ENCODE measurements at regions not wholly inside any gene's neighbourhood (a gene's known extent, or its start where the extent isn't known, plus 50 kb on each side); places are given as distances from the start of the nearest gene placed in this dataset.

DNA sequence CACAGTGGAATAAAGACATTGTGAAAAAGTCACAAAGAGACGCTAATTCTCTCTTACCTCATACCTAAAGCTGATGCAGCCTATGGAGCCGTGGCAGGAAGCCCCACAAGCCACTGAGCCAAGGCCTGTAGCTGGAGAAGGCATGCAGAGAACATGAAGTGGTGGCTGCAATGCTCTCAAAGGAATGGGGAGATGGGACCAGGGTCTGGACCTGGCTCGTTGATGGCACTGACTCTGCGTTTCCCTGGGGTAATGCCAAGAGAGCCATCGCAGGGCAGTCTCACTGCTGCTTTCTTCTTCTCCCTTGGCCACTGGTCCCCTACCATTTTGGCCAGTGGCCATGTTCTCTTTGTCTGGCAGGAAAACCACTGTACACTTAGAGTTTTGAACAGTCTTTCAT is 329.9 kb upstream of the ZMIZ1 start:
- ChIA-PET CTCF (interaction anchor here (1.0 to 1.4 kb wide), 2 partner anchors 8 to 113 kb away, joined by 3 to 4 read pairs; no protein-coding TSS in a partner anchor), POLR2A (no interaction called here)
- no peak for TF ChIP-seq CTCF (IDR thresholded peaks at IDR 0.05; ENCODE audit: control extremely low read depth, extremely low read depth, low read depth, missing control alignments)
- no peak for DNase-seq (ENCODE audit: extremely low spot score)

DNA sequence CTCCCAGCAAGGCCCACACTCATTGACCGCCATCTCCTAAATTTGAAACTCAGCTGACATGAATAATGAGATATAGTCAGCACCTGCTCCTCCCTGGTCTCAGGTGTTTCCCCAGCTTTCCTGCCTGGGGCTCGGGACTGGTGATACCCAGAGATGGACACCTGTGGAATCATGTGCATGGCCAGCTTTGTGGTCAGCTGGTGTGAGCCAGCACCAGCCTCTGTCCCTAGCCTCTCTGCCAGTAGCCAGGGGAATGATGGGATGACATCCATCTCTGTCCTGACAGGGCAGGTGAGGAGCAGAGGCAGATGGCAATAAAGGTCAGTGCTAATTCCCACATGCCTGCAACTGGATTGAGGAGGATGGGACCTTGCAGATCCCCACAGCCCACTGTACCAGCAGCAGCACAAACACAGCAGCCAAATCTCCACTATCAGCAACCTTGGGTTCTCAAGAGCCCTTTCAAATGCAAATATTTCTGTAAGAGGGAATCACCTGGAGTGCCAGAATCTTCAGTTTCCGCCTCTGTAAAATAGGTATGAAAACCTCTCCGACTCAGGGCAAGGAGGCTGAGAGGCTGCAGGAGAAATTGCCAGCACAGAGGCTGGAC is 329.2 kb upstream of the ZMIZ1 start:
- ChIA-PET CTCF (interaction anchor here (1.4 kb wide), 1 partner anchor 114 kb away, joined by 3 read pairs; no protein-coding TSS in a partner anchor), POLR2A (no interaction called here)
- TF ChIP-seq CTCF (IDR thresholded peaks at IDR 0.05; ENCODE audit: control extremely low read depth, extremely low read depth, low read depth, missing control alignments) = no peak
- no peak for DNase-seq (ENCODE audit: extremely low spot score)

GRCh38 chr10:78740976-78741915 is 327.5 kb upstream of the ZMIZ1 start:
- CTCF ChIA-PET = interaction anchor here (1.3 kb wide), 1 partner anchor 454 kb away, joined by 5 read pairs; no protein-coding TSS in a partner anchor
- no peak for DNase-seq (ENCODE audit: extremely low spot score)
- POLR2A ChIA-PET = no interaction called here
- TF ChIP-seq CTCF (IDR thresholded peaks at IDR 0.05; ENCODE audit: control extremely low read depth, extremely low read depth, low read depth, missing control alignments) = no peak

DNA sequence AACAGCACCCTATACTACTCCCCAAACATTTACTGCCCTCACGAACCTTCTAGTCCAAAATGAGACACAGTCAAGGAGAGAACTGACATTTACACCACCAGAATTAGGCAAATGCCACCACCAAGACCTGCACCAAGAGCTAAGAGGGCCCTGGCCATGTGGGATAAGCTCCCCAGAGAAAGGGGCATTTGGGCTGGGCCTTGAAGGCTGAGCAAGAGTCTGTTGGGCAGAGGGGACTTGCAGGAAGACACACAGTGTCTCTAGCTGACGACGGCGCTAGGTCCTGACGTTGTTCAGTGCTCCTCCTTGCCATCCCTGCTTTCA is 326.4 kb upstream of the ZMIZ1 start:
- POLR2A ChIA-PET = no interaction called here
- DNase-seq (ENCODE audit: extremely low spot score) = no peak
- TF ChIP-seq CTCF (IDR thresholded peaks at IDR 0.05; ENCODE audit: control extremely low read depth, extremely low read depth, low read depth, missing control alignments) = no peak
- CTCF ChIA-PET = interaction anchor here (1.3 to 1.5 kb wide), 2 partner anchors 15 to 453 kb away, joined by 3 to 5 read pairs; no protein-coding TSS in a partner anchor

DNA sequence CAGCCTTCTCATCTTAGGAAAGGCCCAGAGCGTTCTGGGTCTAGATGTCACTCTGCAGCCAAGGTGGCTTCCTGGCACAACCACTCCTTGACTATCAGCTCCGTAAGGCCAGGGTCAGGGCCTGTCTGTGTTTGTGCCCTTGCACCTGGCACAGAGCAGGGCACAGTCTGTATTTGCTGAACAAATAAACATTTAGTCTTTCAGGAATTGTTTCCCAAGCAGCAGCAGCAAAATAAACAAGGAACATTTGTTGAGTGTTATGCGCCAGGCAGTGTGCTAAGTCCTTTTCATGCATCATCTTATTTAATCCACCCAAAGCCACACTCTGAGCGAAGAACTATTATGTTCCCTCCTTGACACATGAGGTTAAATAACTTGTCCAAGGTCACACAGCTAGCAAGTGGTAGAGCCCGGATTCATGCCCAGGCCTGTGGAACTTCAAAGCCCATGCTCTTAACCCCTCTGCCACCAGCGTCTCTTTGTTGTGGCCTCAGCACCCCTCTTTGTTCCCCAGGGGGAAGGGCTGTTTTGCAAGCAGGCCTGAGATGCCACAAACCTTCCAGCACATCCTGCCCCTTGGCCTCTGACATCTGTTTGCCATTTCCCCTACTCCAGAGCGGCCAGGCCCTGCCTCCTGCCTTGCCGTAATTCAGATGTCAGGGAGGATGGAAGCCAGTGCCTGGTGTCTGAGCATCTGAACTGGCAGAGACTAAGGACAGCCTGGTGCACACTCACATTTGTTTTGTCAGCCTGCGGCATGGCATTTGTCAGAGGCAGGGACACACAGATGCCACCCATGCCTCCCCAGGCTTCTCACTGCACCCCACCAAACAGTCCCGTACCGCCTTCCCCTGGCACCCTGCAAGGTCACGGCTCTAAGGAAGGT is 325.8 kb upstream of the ZMIZ1 start:
- no peak for TF ChIP-seq CTCF (IDR thresholded peaks at IDR 0.05; ENCODE audit: control extremely low read depth, extremely low read depth, low read depth, missing control alignments)
- DNase-seq (ENCODE audit: extremely low spot score) = no peak
- ChIA-PET CTCF (interaction anchor here (1.3 to 1.8 kb wide), 3 partner anchors 9 to 452 kb away, joined by 3 to 5 read pairs (median 5); no protein-coding TSS in a partner anchor), POLR2A (no interaction called here)

- ChIA-PET POLR2A (no interaction called here), CTCF (interaction anchor here (0.8 to 1.8 kb wide), 3 partner anchors 10 to 18 kb away, joined by 3 to 5 read pairs (median 3); no protein-coding TSS in a partner anchor)
- no peak for TF ChIP-seq CTCF (IDR thresholded peaks at IDR 0.05; ENCODE audit: control extremely low read depth, extremely low read depth, low read depth, missing control alignments)
- no peak for DNase-seq (ENCODE audit: extremely low spot score)
Measured at GRCh38 chr10:78744056-78744455, 324.7 kb upstream of the ZMIZ1 start.

Measured in GM10248 (cell line).